Small intestine (tissue), 7 donors: ENCODE measurements at regions not wholly inside any gene's neighbourhood (a gene's known extent, or its start where the extent isn't known, plus 50 kb on each side); places are given as distances from the start of the nearest gene placed in this dataset.
A peak's percentile ranks its signal among the peaks of the same experiment; 100 is the strongest.

Source experiments
- DNase-seq, 2 donors: peaks; one replicate each; pipeline versions ENCODE4 v3.0.0 to v3.0.0-alpha.2; 2013
- FAIRE-seq: peaks from 2 replicates; lab custom pipeline; 2012; peaks lifted over from hg19 to GRCh38; lab: Jason Lieb, UNC
- H3K27ac ChIP-seq, 3 donors: one replicate each; pipeline ENCODE4 v1.5.1; 2013; ENCODE audit warnings: low read length in 2 of 3, mild to moderate bottlenecking in 2 of 3, control low read depth in 1 of 3, inconsistent platforms in 1 of 3, low read depth in 1 of 3, moderate library complexity in 1 of 3
- H3K27me3 ChIP-seq, 3 donors: one replicate each; pipeline ENCODE4 v1.6.1; 2013; ENCODE audit warnings: low read length in 3 of 3, inconsistent platforms in 1 of 3; ENCODE audit not compliant: control insufficient read depth in 3 of 3, insufficient read depth in 3 of 3
- H3K36me3 ChIP-seq, 3 donors: one replicate each; pipeline ENCODE4 v1.6.1; 2013; ENCODE audit warnings: low read length in 3 of 3, inconsistent platforms in 1 of 3, low read depth in 1 of 3, mild to moderate bottlenecking in 1 of 3, moderate library complexity in 1 of 3; ENCODE audit not compliant: control insufficient read depth in 3 of 3, insufficient read depth in 2 of 3
- H3K4me1 ChIP-seq, 3 donors: one replicate each; pipeline ENCODE4 v1.6.1; 2013; ENCODE audit warnings: low read length in 2 of 3, inconsistent platforms in 1 of 3, low read depth in 1 of 3, mild to moderate bottlenecking in 1 of 3, moderate library complexity in 1 of 3; ENCODE audit not compliant: control insufficient read depth in 3 of 3, insufficient read depth in 2 of 3
- H3K4me3 ChIP-seq, 3 donors: one replicate each; pipeline ENCODE4 v1.5.1; 2013; ENCODE audit warnings: low read length in 3 of 3, control low read depth in 1 of 3, inconsistent platforms in 1 of 3, low read depth in 1 of 3, mild to moderate bottlenecking in 1 of 3, moderate library complexity in 1 of 3
- H3K9me3 ChIP-seq, 2 donors: one replicate each; pipeline ENCODE4 v1.6.1; 2013; ENCODE audit warnings: low read depth in 1 of 2, low read length in 1 of 2; ENCODE audit not compliant: control insufficient read depth in 2 of 2, insufficient read depth in 1 of 2
- WGBS, 3 donors: extraction: QIAGEN DNeasy Blood & Tissue Kit; methylation state at CpG; one replicate each; pipeline ENCODE4 v1.1.7; 2013; 5-methylcytosine and 5-hydroxymethylcytosine counted together
- donor health status: healthy with polysubstance abuse.
- donor health status: control.
- donor health status: control.
- donor health status: Bipolar disorder and iron deficiency.
- donor health status: healthy.

DNA sequence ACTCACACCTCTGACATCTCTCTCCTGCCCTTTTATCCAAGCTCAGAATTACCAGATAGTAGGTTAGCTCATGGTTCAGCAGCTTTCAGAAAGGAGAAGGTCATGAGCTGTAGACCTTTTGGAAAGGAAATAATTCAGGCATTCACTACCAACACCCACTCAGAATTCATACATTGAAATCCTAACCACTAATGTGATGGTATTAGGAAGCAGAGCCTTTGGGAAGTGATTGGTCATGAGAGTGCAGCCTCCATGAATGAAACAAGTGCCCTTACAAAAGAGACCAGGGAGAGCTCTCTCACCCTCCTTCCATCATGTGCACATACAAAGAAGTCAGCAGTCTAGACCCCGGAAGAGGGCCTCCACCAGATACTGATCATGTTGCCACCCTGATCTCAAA is 315.8 kb upstream of the CCDC54 start:
- Histone ChIP-seq H3K4me3 (no peak overlapping the region), H3K9me3 (no peaks in the 10 kb centered on the region), H3K27me3 (no peaks in the 10 kb centered on the region), H3K36me3 (no peaks in the 10 kb centered on the region), H3K27ac (no peak overlapping the region), H3K4me1 (no peaks in the 10 kb centered on the region)
- DNase-seq (no peak), FAIRE-seq (no peak)
- WGBS, 3 donors, result 69 to 87% (median 83%) methylated on average over 1 of the region's 1 CpG

DNA sequence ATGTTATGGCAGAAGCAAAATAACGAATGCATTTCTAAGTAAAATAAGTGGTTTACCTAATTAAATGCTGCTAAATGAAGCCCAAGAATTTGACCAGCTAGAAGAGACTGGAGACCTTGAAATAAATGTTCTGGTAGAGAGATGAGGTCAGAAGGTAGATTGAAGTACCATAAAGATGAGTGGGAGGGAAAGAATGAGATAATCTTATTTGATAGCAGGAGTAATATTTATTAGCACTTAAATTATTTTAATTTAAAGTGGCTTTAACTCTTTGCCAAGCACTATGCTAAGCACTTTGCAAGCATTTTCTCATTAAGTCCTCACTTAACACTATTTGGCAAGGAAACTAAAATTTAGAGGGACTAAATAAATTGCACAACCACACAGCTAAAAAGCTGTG is 314.9 kb upstream of the CCDC54 start:
- Histone ChIP-seq H3K4me1 (no peaks in the 10 kb centered on the region), H3K4me3 (no peak overlapping the region), H3K27me3 (no peaks in the 10 kb centered on the region), H3K27ac (no peak overlapping the region), H3K36me3 (no peaks in the 10 kb centered on the region), H3K9me3 (no peaks in the 10 kb centered on the region)
- WGBS, 3 donors, result 48 to 69% (median 57%) methylated on average over 1 of the region's 1 CpG
- FAIRE-seq (no peak), DNase-seq (no peak)

DNA sequence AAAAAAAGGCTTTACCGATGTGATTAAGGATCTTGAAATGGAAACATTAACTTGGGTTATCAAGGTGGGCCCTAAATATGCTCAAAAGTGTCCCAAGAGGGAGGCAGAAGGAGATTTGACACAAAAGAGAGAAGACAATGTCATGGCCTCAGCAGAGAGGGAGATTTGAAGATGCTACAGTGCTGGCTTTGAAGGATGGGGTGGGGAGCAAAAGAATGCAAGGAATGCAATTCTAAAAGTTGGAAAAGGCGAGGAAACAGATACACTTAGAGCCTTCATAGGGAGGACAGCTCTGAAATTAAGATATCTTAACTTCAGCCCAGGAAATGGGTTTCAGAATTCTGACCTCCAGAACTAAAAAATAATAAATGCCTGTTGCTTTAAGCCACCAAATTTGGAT is 314.5 kb upstream of the CCDC54 start:
- 55 to 64% (median 60%) methylated on average over 2 of the region's 2 CpGs for WGBS, 3 donors
- Histone ChIP-seq H3K27ac (no peak overlapping the region), H3K36me3 (no peaks in the 10 kb centered on the region), H3K9me3 (no peaks in the 10 kb centered on the region), H3K4me3 (no peak overlapping the region), H3K27me3 (no peaks in the 10 kb centered on the region), H3K4me1 (no peaks in the 10 kb centered on the region)
- FAIRE-seq (no peak), DNase-seq (no peak)

DNA sequence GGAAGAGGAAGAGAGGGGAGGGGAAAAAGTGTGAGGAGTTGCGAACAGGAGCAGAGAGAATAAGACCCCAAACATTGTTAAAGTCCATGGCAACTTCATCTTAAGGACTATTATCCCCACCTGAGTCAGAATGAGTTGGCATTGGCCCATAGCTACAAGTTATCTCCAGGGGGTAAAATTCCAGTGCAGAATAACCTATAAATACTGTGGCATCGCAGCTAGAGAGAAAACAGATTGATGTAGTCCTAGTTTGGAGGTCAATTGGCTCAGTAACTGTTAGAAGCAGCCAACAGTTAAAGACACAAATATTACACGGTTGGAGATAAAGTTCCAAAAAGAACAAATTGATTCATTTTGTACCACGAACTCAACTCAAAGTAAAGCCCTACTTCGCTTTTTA is 313.9 kb upstream of the CCDC54 start:
- WGBS, 3 donors, result 58 to 66% (median 61%) methylated on average over 5 of the region's 5 CpGs
- H3K4me3 ChIP-seq, result no peak overlapping the region
- H3K36me3 ChIP-seq, result no peaks in the 10 kb centered on the region
- no peak overlapping the region for H3K27ac ChIP-seq
- no peaks in the 10 kb centered on the region for H3K4me1 ChIP-seq
- H3K9me3 ChIP-seq, result no peaks in the 10 kb centered on the region
- FAIRE-seq, result no peak
- H3K27me3 ChIP-seq, result no peaks in the 10 kb centered on the region
- DNase-seq, result no peak

DNA sequence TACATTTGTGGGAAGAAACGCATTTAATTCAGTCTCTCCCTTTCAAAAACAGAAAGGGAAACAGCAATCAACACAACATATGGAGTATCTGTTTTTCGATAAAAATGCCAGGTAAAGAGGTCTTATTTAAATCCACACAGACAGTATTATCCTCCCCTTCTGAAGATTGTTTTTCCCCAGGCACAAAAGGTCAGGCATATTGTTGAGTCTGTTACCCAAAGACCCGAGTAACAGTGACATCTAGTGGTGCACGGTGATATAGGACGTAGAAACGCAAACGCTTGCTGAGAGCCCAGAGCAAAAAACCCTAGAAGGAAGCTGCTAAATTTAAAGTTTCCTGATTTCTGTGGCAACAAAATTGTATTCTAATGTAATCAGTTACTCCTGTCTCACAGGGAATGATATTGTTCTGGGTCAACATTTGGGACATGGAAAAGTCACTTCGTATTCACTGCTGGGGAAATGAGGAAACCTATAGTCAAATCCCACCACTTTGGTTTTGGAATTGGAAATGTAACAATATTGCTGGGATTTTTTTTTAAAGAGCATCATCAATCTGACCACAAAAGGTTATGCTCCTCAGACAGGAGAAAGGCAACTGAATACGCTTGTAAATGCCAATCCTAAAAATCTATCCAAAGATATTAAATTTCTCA is 312.7 kb upstream of the CCDC54 start:
- WGBS, 3 donors, result 21 to 23% (median 21%) methylated on average over 9 of the region's 9 CpGs
- Histone ChIP-seq H3K4me3 (no peak overlapping the region), H3K9me3 (no peaks in the 10 kb centered on the region), H3K4me1 (no peaks in the 10 kb centered on the region), H3K27ac (no peak overlapping the region), H3K27me3 (no peaks in the 10 kb centered on the region), H3K36me3 (no peaks in the 10 kb centered on the region)
- FAIRE-seq, result no peak
- peak; percentile 65 to 70 for DNase-seq

DNA sequence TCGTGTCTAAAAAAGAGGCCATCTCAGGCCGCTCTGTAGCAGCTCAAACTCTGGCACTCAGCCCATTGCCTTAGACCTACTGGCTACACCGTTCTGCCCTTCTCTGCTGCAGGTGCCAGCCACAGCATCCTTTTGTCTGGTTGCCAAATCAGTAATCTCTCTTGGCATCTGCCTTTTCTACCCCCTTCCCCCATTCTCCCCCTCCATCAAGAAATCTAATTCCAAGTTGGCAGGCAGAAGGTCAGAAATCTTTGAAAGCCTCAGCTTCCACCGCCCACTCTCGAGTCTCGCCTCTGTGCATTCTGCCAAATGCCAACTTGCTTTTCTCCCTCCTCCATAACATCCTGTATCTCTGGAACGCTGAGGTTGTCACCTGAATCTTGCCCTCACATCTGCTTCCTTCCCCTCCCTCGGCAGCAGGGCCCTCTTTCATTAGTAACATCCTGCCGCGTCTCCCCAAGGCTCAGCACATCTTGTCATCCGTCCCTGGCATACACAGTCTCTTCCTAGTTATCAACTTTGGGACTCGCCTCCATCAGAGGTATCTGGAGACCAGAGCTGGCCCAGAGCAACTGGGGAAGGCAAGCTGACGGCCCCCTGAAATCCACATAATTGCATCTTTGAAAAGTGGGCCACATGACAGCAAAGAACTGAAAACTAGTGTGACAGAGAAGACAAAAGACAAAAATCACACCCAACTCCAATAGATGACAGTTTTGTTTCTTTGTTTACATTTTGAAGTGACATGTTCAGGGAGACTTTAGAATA is 312.0 kb upstream of the CCDC54 start:
- 48 to 63% (median 50%) methylated on average over 13 of the region's 13 CpGs for WGBS, 3 donors
- DNase-seq (no peak), FAIRE-seq (no peak)
- H3K4me3 ChIP-seq, result no peak overlapping the region
- H3K4me1 ChIP-seq, result no peaks in the 10 kb centered on the region
- H3K27me3 ChIP-seq, result no peaks in the 10 kb centered on the region
- no peaks in the 10 kb centered on the region for H3K36me3 ChIP-seq
- H3K9me3 ChIP-seq, result no peaks in the 10 kb centered on the region
- no peak overlapping the region for H3K27ac ChIP-seq

DNA sequence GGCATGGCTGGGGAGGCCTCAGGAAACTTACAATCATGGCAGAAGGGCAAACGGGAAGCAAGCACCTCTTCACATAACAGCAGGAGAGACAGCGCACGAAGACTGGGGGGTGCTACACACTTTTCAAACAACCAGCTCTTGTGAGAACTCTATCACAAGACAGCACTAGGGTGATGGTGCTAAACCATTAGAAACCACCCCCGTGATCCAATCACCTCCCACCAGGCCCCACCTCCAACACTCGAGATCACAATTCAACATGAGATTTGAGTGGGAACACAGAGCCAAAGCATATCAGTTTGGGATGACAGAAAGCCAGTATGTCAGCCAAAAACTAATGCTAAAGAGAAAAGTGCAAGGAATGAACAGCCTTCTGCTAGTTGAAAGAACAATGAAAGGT is 309.8 kb upstream of the CCDC54 start:
- Histone ChIP-seq H3K27ac (no peak overlapping the region), H3K9me3 (no peaks in the 10 kb centered on the region), H3K36me3 (no peaks in the 10 kb centered on the region), H3K27me3 (no peaks in the 10 kb centered on the region), H3K4me1 (no peaks in the 10 kb centered on the region), H3K4me3 (no peak overlapping the region)
- DNase-seq (no peak), FAIRE-seq (no peak)
- WGBS, 3 donors, result 72 to 85% (median 84%) methylated on average over 5 of the region's 5 CpGs

DNA sequence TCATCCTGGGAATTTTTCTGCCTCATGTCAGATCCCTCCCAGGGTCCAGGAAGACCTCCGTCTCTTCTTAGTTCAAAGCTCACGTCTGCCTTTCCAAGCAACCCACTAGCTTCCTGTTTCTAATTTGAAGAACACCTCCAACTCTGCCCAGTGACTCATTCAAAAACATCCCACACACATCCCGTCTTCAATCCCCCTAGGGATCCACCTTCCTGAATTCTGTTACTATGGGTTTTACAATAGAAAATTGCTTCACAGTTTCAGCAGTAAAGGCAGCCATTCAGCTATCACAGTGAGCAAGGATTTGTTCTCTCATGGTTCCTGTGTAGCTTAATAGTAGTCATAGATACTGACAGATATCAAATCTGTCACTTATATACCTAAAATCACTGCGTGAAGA is 308.3 kb upstream of the CCDC54 start:
- FAIRE-seq (no peak), DNase-seq (no peak)
- Histone ChIP-seq H3K27ac (no peak overlapping the region), H3K36me3 (no peaks in the 10 kb centered on the region), H3K9me3 (no peaks in the 10 kb centered on the region), H3K4me3 (no peak overlapping the region), H3K27me3 (no peaks in the 10 kb centered on the region), H3K4me1 (no peaks in the 10 kb centered on the region)
- 39 to 46% (median 43%) methylated on average over 4 of the region's 4 CpGs for WGBS, 3 donors
